CD14-positive monocyte (primary cell): ENCODE measurements at regions not wholly inside any gene's neighbourhood (a gene's known extent, or its start where the extent isn't known, plus 50 kb on each side); places are given as distances from the start of the nearest gene placed in this dataset.

Experiments
- DNase-seq, 3 donors: peaks; one replicate each; pipeline ENCODE4 v3.0.0-alpha.2; 2011 to 2022
- H2AFZ ChIP-seq: 2 replicates; pipeline ENCODE4 v1.6.0; 2012; ENCODE audit warnings: mild to moderate bottlenecking, low read depth, low read length, inconsistent platforms; ENCODE audit not compliant: insufficient read depth, poor library complexity, severe bottlenecking
- H3K27ac ChIP-seq, 2 donors: 1 replicate in 1 of 2; 2 replicates in 1 of 2; pipeline ENCODE4 v1.5.1; 2012 to 2013; ENCODE audit warnings: low read length in 2 of 2, control low read depth in 1 of 2, inconsistent platforms in 1 of 2, low read depth in 1 of 2, mild to moderate bottlenecking in 1 of 2
- H3K27me3 ChIP-seq, 2 donors: one replicate each; pipeline versions ENCODE4 v1.6.0 to v1.6.1; 2011 to 2013; ENCODE audit warnings: low read length in 2 of 2; ENCODE audit not compliant: control insufficient read depth in 2 of 2, insufficient read depth in 2 of 2
- H3K36me3 ChIP-seq, 2 donors: replicated peaks in 1 of 2; 1 replicate in 1 of 2; 2 replicates in 1 of 2; pipeline versions ENCODE4 v1.5.1 to v1.6.1; 2012 to 2013; ENCODE audit warnings: low read length in 2 of 2, control low read depth in 1 of 2, inconsistent platforms in 1 of 2, mild to moderate bottlenecking in 1 of 2; ENCODE audit not compliant: insufficient read depth in 2 of 2, control insufficient read depth in 1 of 2
- H3K4me1 ChIP-seq, 2 donors: 1 replicate in 1 of 2; 2 replicates in 1 of 2; pipeline versions ENCODE4 v1.5.1 to v1.6.1; 2012 to 2013; ENCODE audit warnings: low read length in 2 of 2, control low read depth in 1 of 2, inconsistent platforms in 1 of 2, mild to moderate bottlenecking in 1 of 2, moderate library complexity in 1 of 2; ENCODE audit not compliant: insufficient read depth in 2 of 2, control insufficient read depth in 1 of 2
- H3K4me2 ChIP-seq: replicated peaks from 2 replicates; pipeline ENCODE3; 2012; ENCODE audit warnings: low read length, moderate library complexity, mild to moderate bottlenecking; ENCODE audit not compliant: poor library complexity, severe bottlenecking; ENCODE audit errors: extremely low read depth
- H3K4me3 ChIP-seq, 3 experiments: fragments of 200-600 bp in 1 of 3; sonication (generic) in 1 of 3; replicated peaks in 1 of 3; 1 replicate in 2 of 3; 2 replicates in 1 of 3; pipeline ENCODE4 v1.5.1; 2011 to 2013; ENCODE audit warnings: low read length in 3 of 3, mild to moderate bottlenecking in 3 of 3, control low read depth in 2 of 3, low read depth in 2 of 3, inconsistent platforms in 1 of 3, moderate library complexity in 1 of 3
- H3K79me2 ChIP-seq: 2 replicates; pipeline ENCODE4 v1.6.0; 2012; ENCODE audit warnings: mild to moderate bottlenecking, control low read depth, inconsistent platforms, low read length, moderate library complexity; ENCODE audit not compliant: insufficient read depth
- H3K9ac ChIP-seq: 2 replicates; pipeline ENCODE4 v1.6.0; 2017; ENCODE audit warnings: low read length, mild to moderate bottlenecking; ENCODE audit not compliant: insufficient read depth, poor library complexity, severe bottlenecking
- H3K9me3 ChIP-seq, 2 donors: replicated peaks in 1 of 2; 1 replicate in 1 of 2; 2 replicates in 1 of 2; pipeline versions ENCODE4 v1.5.1 to v1.6.1; 2012 to 2013; ENCODE audit warnings: low read length in 2 of 2, control low read depth in 1 of 2; ENCODE audit not compliant: control insufficient read depth in 1 of 2, insufficient read depth in 1 of 2
- H4K20me1 ChIP-seq: 2 replicates; pipeline ENCODE4 v1.6.0; 2012; ENCODE audit warnings: mild to moderate bottlenecking, low read length, control low read depth, moderate library complexity; ENCODE audit not compliant: insufficient read depth
- H3K27ac Mint-ChIP-seq, 7 donors: one replicate each; pipeline ENCODE4 v1.8.0; 2020; ENCODE audit warnings: mild to moderate bottlenecking in 7 of 7, mixed read lengths in 7 of 7, moderate library complexity in 6 of 7, inconsistent platforms in 2 of 7
- H3K27me3 Mint-ChIP-seq, 3 donors: one replicate each; pipeline ENCODE4 v1.8.0; 2021 to 2022; ENCODE audit warnings: low read depth in 3 of 3, mild to moderate bottlenecking in 3 of 3, mixed read lengths in 3 of 3, moderate library complexity in 3 of 3, inconsistent platforms in 1 of 3
- H3K36me3 Mint-ChIP-seq, 2 donors: one replicate each; pipeline ENCODE4 v1.8.0; 2020; ENCODE audit warnings: mixed read lengths in 2 of 2, inconsistent platforms in 1 of 2, mild to moderate bottlenecking in 1 of 2
- H3K4me1 Mint-ChIP-seq: one replicate; pipeline ENCODE4 v1.8.0; 2020; ENCODE audit warnings: mild to moderate bottlenecking, mixed read lengths
- H3K4me3 Mint-ChIP-seq, 2 donors: one replicate each; pipeline ENCODE4 v1.8.0; 2020; ENCODE audit warnings: mild to moderate bottlenecking in 2 of 2, mixed read lengths in 2 of 2, moderate library complexity in 1 of 2
- H3K9me3 Mint-ChIP-seq, 7 donors: one replicate each; pipeline ENCODE4 v1.8.0; 2020 to 2022; ENCODE audit warnings: mixed read lengths in 7 of 7, mild to moderate bottlenecking in 6 of 7, moderate library complexity in 6 of 7, inconsistent platforms in 2 of 7
- CTCF ChIP-seq: fragments of 200-600 bp; IDR thresholded peaks from one replicate; pipeline ENCODE4 v1.8.0; 2022; ENCODE audit warnings: antibody characterized with exemption, mild to moderate bottlenecking
- WGBS: methylation state at CpG from one replicate; pipeline ENCODE4 v1.1.5; 2013; ENCODE audit warnings: missing lambda C conversion rate; ENCODE audit not compliant: insufficient coverage; 5-methylcytosine and 5-hydroxymethylcytosine counted together
- intact Hi-C, 2 donors: fragments of 100-400 bp; cut with micrococcal nuclease; formaldehyde crosslinking; loops; one replicate each; pipeline versions ENCODE4 v1.15.0 to v1.15.1; 2023

- Mint-ChIP-seq H3K27ac (peak overlapping the region; percentile 81 to 96 (median 90)), H3K27me3 (peaks cover 0 to 2% (median 0%) of the 10 kb centered on the region in 3 donors), H3K4me1 (peaks cover 63% of the 10 kb centered on the region), H3K36me3 (peaks cover 3 to 12% of the 10 kb centered on the region in 2 donors), H3K9me3 (peaks cover 11 to 21% (median 14%) of the 10 kb centered on the region in 7 donors), H3K4me3 (no peak overlapping the region)
- H3K4me3 ChIP-seq: peak overlapping the region in 1 of 3 experiments; percentile 49
- intact Hi-C loops: loop anchor here in 1 of 2 donors (5.0 to 10.0 kb wide), 2 partner anchors 47 to 159 kb away; no protein-coding TSS in a partner anchor
- H4K20me1 ChIP-seq: no peaks in the 10 kb centered on the region
- 100% methylated on average over 1 of the region's 1 CpG for WGBS
- no peaks in the 10 kb centered on the region for H3K27me3 ChIP-seq
- TF ChIP-seq CTCF: no peak
- H3K79me2 ChIP-seq: peaks cover 31% of the 10 kb centered on the region
- peaks cover 0 to 4% of the 10 kb centered on the region in 2 donors for H3K9me3 ChIP-seq
- H3K27ac ChIP-seq: peak overlapping the region in 1 of 2 donors; percentile 89
- no peak overlapping the region for H2AFZ ChIP-seq
- peaks cover 66 to 67% of the 10 kb centered on the region in 2 donors for H3K4me1 ChIP-seq
- no peak overlapping the region for H3K9ac ChIP-seq
- no peak for DNase-seq
- H3K4me2 ChIP-seq: no peak overlapping the region
- no peaks in the 10 kb centered on the region for H3K36me3 ChIP-seq
Observed at GRCh38 chr20:4084096-4084495, 64.5 kb upstream of the SMOX start.

GRCh38 chr20:4083098-4083865 is 65.3 kb upstream of the SMOX start:
- WGBS: 7% methylated on average over 4 of the region's 11 CpGs
- H4K20me1 ChIP-seq: no peaks in the 10 kb centered on the region
- peaks cover 3 to 12% of the 10 kb centered on the region in 2 donors for H3K36me3 Mint-ChIP-seq
- H3K9me3 Mint-ChIP-seq: peaks cover 11 to 21% (median 14%) of the 10 kb centered on the region in 7 donors
- peaks cover 0 to 4% of the 10 kb centered on the region in 2 donors for H3K9me3 ChIP-seq
- peaks cover 58 to 62% of the 10 kb centered on the region in 2 donors for H3K4me1 ChIP-seq
- H3K4me2 ChIP-seq: peak overlapping the region; percentile 49
- peak overlapping the region in 1 of 2 donors; percentile 53 for H3K4me3 Mint-ChIP-seq
- H3K36me3 ChIP-seq: no peaks in the 10 kb centered on the region
- no peak for TF ChIP-seq CTCF
- peaks cover 24% of the 10 kb centered on the region for H3K79me2 ChIP-seq
- intact Hi-C loops: loop anchor here in 1 of 2 donors (2.0 to 10.0 kb wide), 3 partner anchors 46 to 158 kb away; partner anchors contain the start of gene RNF24
- peaks cover 0 to 2% (median 0%) of the 10 kb centered on the region in 3 donors for H3K27me3 Mint-ChIP-seq
- H3K4me3 ChIP-seq: peak overlapping the region in 1 of 3 experiments; percentile 49
- H2AFZ ChIP-seq: peak overlapping the region; percentile 23
- no peaks in the 10 kb centered on the region for H3K27me3 ChIP-seq
- peak overlapping the region; percentile 75 for H3K9ac ChIP-seq
- peak overlapping the region; percentile 87 to 99 (median 94) for H3K27ac Mint-ChIP-seq
- peak overlapping the region; percentile 98 to 99 for H3K27ac ChIP-seq
- H3K4me1 Mint-ChIP-seq: peaks cover 57% of the 10 kb centered on the region
- DNase-seq: peak in 1 of 3 donors; percentile 33
